SJCRH30 (cell line): ENCODE measurements at regions not wholly inside any gene's neighbourhood (a gene's known extent, or its start where the extent isn't known, plus 50 kb on each side); places are given as distances from the start of the nearest gene placed in this dataset.

Source experiments
- DNase-seq, 2 experiments: peaks; one replicate each; pipeline ENCODE4 v3.0.0-alpha.2; 2015 to 2020
- H3K27ac ChIP-seq: fragments of 250-450 bp; sonication (Bioruptor Pico); 2 replicates; pipeline ENCODE4 v1.5.1; 2020; ENCODE audit warnings: mild to moderate bottlenecking, moderate library complexity
- H3K27me3 ChIP-seq: fragments of 250-450 bp; sonication (Bioruptor Pico); 2 replicates; pipeline ENCODE4 v1.5.1; 2020; ENCODE audit warnings: mild to moderate bottlenecking, moderate library complexity
- H3K36me3 ChIP-seq: fragments of 250-450 bp; sonication (Bioruptor Pico); 2 replicates; pipeline ENCODE4 v1.5.1; 2020; ENCODE audit warnings: mild to moderate bottlenecking, moderate library complexity
- H3K4me1 ChIP-seq: fragments of 250-450 bp; sonication (Bioruptor Pico); 2 replicates; pipeline ENCODE4 v1.5.1; 2020; ENCODE audit warnings: mild to moderate bottlenecking, moderate library complexity
- H3K4me3 ChIP-seq: fragments of 250-450 bp; sonication (Bioruptor Pico); 2 replicates; pipeline ENCODE4 v1.5.1; 2020; ENCODE audit warnings: mild to moderate bottlenecking, moderate library complexity
- H3K9me3 ChIP-seq: fragments of 250-450 bp; sonication (Bioruptor Pico); replicated peaks from 2 replicates; pipeline ENCODE4 v1.5.1; 2020; ENCODE audit warnings: mild to moderate bottlenecking, moderate library complexity

GRCh38 chr4:14180983-14181601 is 553.6 kb upstream of the BOD1L1 start:
- H3K9me3 ChIP-seq = no peaks in the 10 kb centered on the region
- H3K36me3 ChIP-seq = no peaks in the 10 kb centered on the region
- H3K27me3 ChIP-seq = no peaks in the 10 kb centered on the region
- H3K4me1 ChIP-seq = no peaks in the 10 kb centered on the region
- no peak for DNase-seq
- no peak overlapping the region for H3K4me3 ChIP-seq
- no peak overlapping the region for H3K27ac ChIP-seq

GRCh38 chr4:14182148-14182547 is 554.6 kb upstream of the BOD1L1 start:
- no peaks in the 10 kb centered on the region for H3K9me3 ChIP-seq
- H3K36me3 ChIP-seq = no peaks in the 10 kb centered on the region
- no peaks in the 10 kb centered on the region for H3K4me1 ChIP-seq
- H3K27me3 ChIP-seq = no peaks in the 10 kb centered on the region
- DNase-seq = no peak
- H3K4me3 ChIP-seq = no peak overlapping the region
- no peak overlapping the region for H3K27ac ChIP-seq

GRCh38 chr4:14184265-14184664 is 556.7 kb upstream of the BOD1L1 start:
- Histone ChIP-seq H3K4me3 (no peak overlapping the region), H3K4me1 (no peaks in the 10 kb centered on the region), H3K9me3 (no peaks in the 10 kb centered on the region), H3K27me3 (no peaks in the 10 kb centered on the region), H3K36me3 (no peaks in the 10 kb centered on the region), H3K27ac (no peak overlapping the region)
- no peak for DNase-seq

- no peak for DNase-seq
- no peaks in the 10 kb centered on the region for H3K27me3 ChIP-seq
- H3K4me3 ChIP-seq = no peak overlapping the region
- H3K9me3 ChIP-seq = no peaks in the 10 kb centered on the region
- H3K4me1 ChIP-seq = no peaks in the 10 kb centered on the region
- no peak overlapping the region for H3K27ac ChIP-seq
- no peaks in the 10 kb centered on the region for H3K36me3 ChIP-seq
Observed at GRCh38 chr4:14184767-14185166, 557.2 kb upstream of the BOD1L1 start.

- Histone ChIP-seq H3K4me1 (no peaks in the 10 kb centered on the region), H3K27ac (no peak overlapping the region), H3K27me3 (no peaks in the 10 kb centered on the region), H3K4me3 (no peak overlapping the region), H3K9me3 (no peaks in the 10 kb centered on the region), H3K36me3 (no peaks in the 10 kb centered on the region)
- no peak for DNase-seq
Observed at GRCh38 chr4:14188214-14188613, 560.7 kb upstream of the BOD1L1 start.

GRCh38 chr4:14193601-14194000 is 566.1 kb upstream of the BOD1L1 start:
- no peaks in the 10 kb centered on the region for H3K27me3 ChIP-seq
- DNase-seq = no peak
- no peaks in the 10 kb centered on the region for H3K36me3 ChIP-seq
- no peak overlapping the region for H3K27ac ChIP-seq
- H3K4me1 ChIP-seq = no peaks in the 10 kb centered on the region
- H3K9me3 ChIP-seq = no peaks in the 10 kb centered on the region
- H3K4me3 ChIP-seq = no peak overlapping the region

- no peak overlapping the region for H3K4me3 ChIP-seq
- no peak overlapping the region for H3K27ac ChIP-seq
- H3K36me3 ChIP-seq = no peaks in the 10 kb centered on the region
- H3K9me3 ChIP-seq = no peaks in the 10 kb centered on the region
- no peaks in the 10 kb centered on the region for H3K4me1 ChIP-seq
- H3K27me3 ChIP-seq = no peaks in the 10 kb centered on the region
- DNase-seq = peak; percentile 58 to 67
Observed at GRCh38 chr4:14196131-14196530, 568.6 kb upstream of the BOD1L1 start.

- H3K27ac ChIP-seq = no peak overlapping the region
- no peak for DNase-seq
- no peaks in the 10 kb centered on the region for H3K9me3 ChIP-seq
- no peaks in the 10 kb centered on the region for H3K4me1 ChIP-seq
- no peaks in the 10 kb centered on the region for H3K36me3 ChIP-seq
- no peaks in the 10 kb centered on the region for H3K27me3 ChIP-seq
- no peak overlapping the region for H3K4me3 ChIP-seq
Observed at GRCh38 chr4:14215116-14215770, 587.7 kb upstream of the BOD1L1 start.

- H3K4me3 ChIP-seq = no peak overlapping the region
Observed at GRCh38 chr4:14217401-14217800, 589.9 kb upstream of the BOD1L1 start.

GRCh38 chr4:14218641-14219040 is 591.1 kb upstream of the BOD1L1 start:
- Histone ChIP-seq H3K9me3 (no peaks in the 10 kb centered on the region), H3K27ac (no peak overlapping the region), H3K4me1 (no peaks in the 10 kb centered on the region), H3K27me3 (no peaks in the 10 kb centered on the region), H3K4me3 (no peak overlapping the region), H3K36me3 (no peaks in the 10 kb centered on the region)
- DNase-seq = no peak

More at GRCh38 chr4:14217401-14217800, 589.9 kb upstream of the BOD1L1 start:
- H3K27ac ChIP-seq = no peak overlapping the region
- no peaks in the 10 kb centered on the region for H3K4me1 ChIP-seq
- no peaks in the 10 kb centered on the region for H3K27me3 ChIP-seq
- H3K9me3 ChIP-seq = no peaks in the 10 kb centered on the region
- H3K36me3 ChIP-seq = no peaks in the 10 kb centered on the region
- DNase-seq = no peak

GRCh38 chr4:14221176-14221575 is 593.7 kb upstream of the BOD1L1 start:
- H3K36me3 ChIP-seq = no peaks in the 10 kb centered on the region
- no peak for DNase-seq
- no peak overlapping the region for H3K27ac ChIP-seq
- no peaks in the 10 kb centered on the region for H3K9me3 ChIP-seq
- no peaks in the 10 kb centered on the region for H3K27me3 ChIP-seq
- H3K4me3 ChIP-seq = no peak overlapping the region
- no peaks in the 10 kb centered on the region for H3K4me1 ChIP-seq

- Histone ChIP-seq H3K27ac (no peak overlapping the region), H3K4me3 (no peak overlapping the region), H3K4me1 (no peaks in the 10 kb centered on the region), H3K27me3 (no peaks in the 10 kb centered on the region), H3K36me3 (no peaks in the 10 kb centered on the region), H3K9me3 (no peaks in the 10 kb centered on the region)
- DNase-seq = no peak
Observed at GRCh38 chr4:14222377-14223029, 595.0 kb upstream of the BOD1L1 start.

- no peaks in the 10 kb centered on the region for H3K9me3 ChIP-seq
- no peaks in the 10 kb centered on the region for H3K4me1 ChIP-seq
- H3K27me3 ChIP-seq = no peaks in the 10 kb centered on the region
- H3K4me3 ChIP-seq = no peak overlapping the region
- H3K36me3 ChIP-seq = no peaks in the 10 kb centered on the region
- no peak overlapping the region for H3K27ac ChIP-seq
- DNase-seq = no peak
Observed at GRCh38 chr4:14223461-14223860, 595.9 kb upstream of the BOD1L1 start.

GRCh38 chr4:14225688-14226207 is 598.2 kb upstream of the BOD1L1 start:
- H3K27me3 ChIP-seq = no peaks in the 10 kb centered on the region
- H3K27ac ChIP-seq = no peak overlapping the region
- no peak overlapping the region for H3K4me3 ChIP-seq
- no peaks in the 10 kb centered on the region for H3K4me1 ChIP-seq
- DNase-seq = no peak
- H3K9me3 ChIP-seq = no peaks in the 10 kb centered on the region
- H3K36me3 ChIP-seq = no peaks in the 10 kb centered on the region

- H3K27me3 ChIP-seq = no peaks in the 10 kb centered on the region
- DNase-seq = no peak
- H3K36me3 ChIP-seq = no peaks in the 10 kb centered on the region
- H3K4me3 ChIP-seq = no peak overlapping the region
- H3K27ac ChIP-seq = no peak overlapping the region
- H3K9me3 ChIP-seq = no peaks in the 10 kb centered on the region
- no peaks in the 10 kb centered on the region for H3K4me1 ChIP-seq
Observed at GRCh38 chr4:14233126-14233525, 605.6 kb upstream of the BOD1L1 start.
